ENCODE measurements at regions not wholly inside any gene's neighbourhood (a gene's known extent, or its start where the extent isn't known, plus 50 kb on each side); places are given as distances from the start of the nearest gene placed in this dataset.

GRCh38 chr1:228901936-228902681, 166.8 kb downstream of the RHOU start:
- no peak for ATAC-seq (ENCODE audit: low read depth)
- ChIA-PET CTCF (no interaction called here), POLR2A (no interaction called here)
- TF ChIP-seq, protein P1, sequence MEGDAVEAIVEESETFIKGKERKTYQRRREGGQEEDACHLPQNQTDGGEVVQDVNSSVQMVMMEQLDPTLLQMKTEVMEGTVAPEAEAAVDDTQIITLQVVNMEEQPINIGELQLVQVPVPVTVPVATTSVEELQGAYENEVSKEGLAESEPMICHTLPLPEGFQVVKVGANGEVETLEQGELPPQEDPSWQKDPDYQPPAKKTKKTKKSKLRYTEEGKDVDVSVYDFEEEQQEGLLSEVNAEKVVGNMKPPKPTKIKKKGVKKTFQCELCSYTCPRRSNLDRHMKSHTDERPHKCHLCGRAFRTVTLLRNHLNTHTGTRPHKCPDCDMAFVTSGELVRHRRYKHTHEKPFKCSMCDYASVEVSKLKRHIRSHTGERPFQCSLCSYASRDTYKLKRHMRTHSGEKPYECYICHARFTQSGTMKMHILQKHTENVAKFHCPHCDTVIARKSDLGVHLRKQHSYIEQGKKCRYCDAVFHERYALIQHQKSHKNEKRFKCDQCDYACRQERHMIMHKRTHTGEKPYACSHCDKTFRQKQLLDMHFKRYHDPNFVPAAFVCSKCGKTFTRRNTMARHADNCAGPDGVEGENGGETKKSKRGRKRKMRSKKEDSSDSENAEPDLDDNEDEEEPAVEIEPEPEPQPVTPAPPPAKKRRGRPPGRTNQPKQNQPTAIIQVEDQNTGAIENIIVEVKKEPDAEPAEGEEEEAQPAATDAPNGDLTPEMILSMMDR (IDR thresholded peaks at IDR 0.05), result no peak
- Mint-ChIP-seq H3K36me3 (ENCODE audit: low read depth) (no peaks in the 10 kb centered on the region), H3K4me1 (peaks cover 8% of the 10 kb centered on the region), H3K4me3 (no peak overlapping the region), H3K27ac (no peak overlapping the region), H3K9me3 (no peaks in the 10 kb centered on the region), H3K27me3 (peaks cover 2% of the 10 kb centered on the region)
- intact Hi-C loops (cut with micrococcal nuclease), result no loop called here
- DNase-seq, result no peak

GRCh38 chr1:228902781-228903433, 167.6 kb downstream of the RHOU start:
- no peaks in the 10 kb centered on the region for H3K36me3 Mint-ChIP-seq (ENCODE audit: low read depth)
- peaks cover 8% of the 10 kb centered on the region for H3K4me1 Mint-ChIP-seq

DNA sequence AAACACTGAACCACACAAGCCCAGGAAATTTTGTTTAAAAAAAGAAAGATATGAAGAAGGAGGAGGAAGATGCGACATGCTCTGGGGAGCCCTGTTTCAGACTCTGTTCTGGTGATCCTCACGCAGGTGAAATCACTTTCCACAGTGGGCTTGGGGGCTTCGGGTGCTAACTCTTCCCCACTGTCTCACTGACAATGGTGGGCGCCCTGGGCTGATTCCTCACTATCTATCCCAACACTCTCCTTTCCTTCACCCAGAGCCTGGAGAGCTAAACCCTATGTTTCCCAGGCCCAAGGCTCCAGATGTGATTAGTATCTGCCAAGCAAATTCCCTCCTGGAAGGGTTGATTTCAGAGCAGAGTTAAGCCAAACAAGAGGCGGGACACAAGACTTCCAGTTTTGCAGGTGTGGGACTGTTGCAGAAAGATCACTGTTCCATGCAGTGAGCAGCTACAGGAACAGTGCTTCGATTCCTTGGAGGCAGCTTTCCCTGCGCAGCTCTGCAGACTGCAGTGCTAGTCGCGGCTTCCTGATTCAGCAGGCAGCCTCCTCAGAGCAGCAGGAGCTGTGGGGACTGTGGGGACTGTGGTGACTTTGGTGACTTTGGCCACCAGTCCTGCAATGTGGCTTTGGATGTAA, 168.3 kb downstream of the RHOU start:
- Mint-ChIP-seq H3K4me1 (peaks cover 5% of the 10 kb centered on the region), H3K9me3 (no peaks in the 10 kb centered on the region), H3K27me3 (peaks cover 2% of the 10 kb centered on the region), H3K27ac (no peak overlapping the region), H3K4me3 (no peak overlapping the region), H3K36me3 (ENCODE audit: low read depth) (no peaks in the 10 kb centered on the region)
- no peak for DNase-seq
- intact Hi-C loops (cut with micrococcal nuclease), result no loop called here
- ChIA-PET POLR2A (interaction anchor here (0.6 kb wide), 1 partner anchor 51 kb away, joined by 3 read pairs; no protein-coding TSS in a partner anchor), CTCF (no interaction called here)
- TF ChIP-seq, protein P1 (IDR thresholded peaks at IDR 0.05), result no peak
- ATAC-seq (ENCODE audit: low read depth), result no peak

More at GRCh38 chr1:228902781-228903433, 167.6 kb downstream of the RHOU start:
- Mint-ChIP-seq H3K4me3 (no peak overlapping the region), H3K27ac (no peak overlapping the region), H3K9me3 (no peaks in the 10 kb centered on the region), H3K27me3 (peaks cover 2% of the 10 kb centered on the region)
- intact Hi-C loops (cut with micrococcal nuclease), result no loop called here
- ChIA-PET POLR2A (interaction anchor here (0.6 kb wide), 1 partner anchor 50 kb away, joined by 3 read pairs; no protein-coding TSS in a partner anchor), CTCF (no interaction called here)
- DNase-seq (no peak), ATAC-seq (ENCODE audit: low read depth) (no peak)
- TF ChIP-seq, protein P1 (IDR thresholded peaks at IDR 0.05), result no peak

DNA sequence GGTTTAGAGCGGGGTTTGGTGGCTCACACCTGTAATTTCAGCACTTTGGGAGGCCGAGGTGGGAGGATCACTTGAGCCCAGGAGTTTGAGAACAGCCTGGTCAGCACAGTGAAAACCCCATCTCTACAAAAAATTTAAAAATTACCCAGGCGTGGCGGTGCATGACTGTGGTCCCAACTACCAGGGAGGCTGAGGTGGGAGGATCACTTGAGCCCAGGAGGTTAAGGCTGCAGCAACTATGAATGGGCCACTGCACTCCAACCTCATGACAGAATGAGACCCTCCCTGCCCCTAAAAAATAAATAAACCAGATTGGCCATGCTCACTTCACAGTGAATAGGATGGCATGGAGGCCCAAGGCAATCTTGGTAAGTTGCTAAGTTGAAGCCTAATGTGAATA, 168.9 kb downstream of the RHOU start:
- intact Hi-C loops (cut with micrococcal nuclease), result no loop called here
- H3K4me1 Mint-ChIP-seq, result no peaks in the 10 kb centered on the region
- H3K36me3 Mint-ChIP-seq (ENCODE audit: low read depth), result no peaks in the 10 kb centered on the region

More for the DNA sequence above, 168.9 kb downstream of the RHOU start:
- no peak overlapping the region for H3K4me3 Mint-ChIP-seq
- ATAC-seq (ENCODE audit: low read depth) (no peak), DNase-seq (no peak)
- H3K9me3 Mint-ChIP-seq, result no peaks in the 10 kb centered on the region
- no peak overlapping the region for H3K27ac Mint-ChIP-seq
- peaks cover 2% of the 10 kb centered on the region for H3K27me3 Mint-ChIP-seq
- CTCF ChIA-PET, result no interaction called here
- POLR2A ChIA-PET, result no interaction called here
- TF ChIP-seq, protein P1 (IDR thresholded peaks at IDR 0.05), result no peak

Measured in activated B cell treated with CpG ODN at 0.5 μM for 24 hours (primary cell).